ENCODE measurements at regions not wholly inside any gene's neighbourhood (a gene's known extent, or its start where the extent isn't known, plus 50 kb on each side); places are given as distances from the start of the nearest gene placed in this dataset.

DNA sequence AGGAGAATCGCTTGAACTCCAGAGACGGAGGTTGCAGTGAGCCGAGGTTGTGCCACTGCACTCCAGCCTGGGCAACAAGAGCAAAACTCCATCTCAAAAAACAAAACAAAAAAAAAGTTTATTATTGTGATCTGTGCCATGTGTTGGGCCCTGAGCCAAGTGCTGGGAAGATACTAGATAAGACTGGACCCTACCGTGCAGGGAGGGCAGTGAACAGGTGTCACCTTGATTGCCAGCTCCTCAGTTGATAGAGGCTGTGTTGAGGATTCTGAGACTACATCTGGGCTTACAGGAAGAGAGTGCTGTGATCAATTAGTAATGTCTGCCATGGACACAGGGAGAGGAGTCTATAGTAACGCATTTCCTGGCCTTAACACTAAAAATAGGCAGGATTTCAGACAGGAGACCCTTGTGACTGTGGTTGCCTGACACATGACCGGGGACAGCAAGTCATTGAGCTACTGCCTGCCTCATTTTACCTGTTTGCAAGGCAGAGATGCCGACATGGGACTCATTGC, 201.5 kb downstream of the C9orf50 start:
- TF ChIP-seq GATA2 (IDR thresholded peaks at IDR 0.05; ENCODE audit: low read depth, low read length), result peak; percentile 64
- TF ChIP-seq GATA3 (IDR thresholded peaks at IDR 0.05; ENCODE audit: low read depth, low read length), result no peak

Measured in SH-SY5Y (cell line).